Cerebellar cortex (tissue), 1 donor: ENCODE measurements at regions not wholly inside any gene's neighbourhood (a gene's known extent, or its start where the extent isn't known, plus 50 kb on each side); places are given as distances from the start of the nearest gene placed in this dataset.

ENCODE experiments used
- DNase-seq: peaks from one replicate; pipeline ENCODE4 v3.0.0-alpha.2; 2015; ENCODE audit warnings: low spot score

GRCh38 chr4:17109126-17109525 lies 210.7 kb upstream of the LDB2 start:
- no peak for DNase-seq

- DNase-seq, result no peak
Measured at GRCh38 chr4:17103231-17103630, 204.8 kb upstream of the LDB2 start.

- DNase-seq, result no peak
Measured at GRCh38 chr4:17098996-17099395, 200.6 kb upstream of the LDB2 start.

GRCh38 chr4:17098401-17098800 lies 200.0 kb upstream of the LDB2 start:
- DNase-seq, result no peak

- DNase-seq, result no peak
Measured at GRCh38 chr4:17097362-17097761, 198.9 kb upstream of the LDB2 start.

GRCh38 chr4:17096692-17097091 lies 198.2 kb upstream of the LDB2 start:
- no peak for DNase-seq

- no peak for DNase-seq
Measured at GRCh38 chr4:17095771-17096170, 197.3 kb upstream of the LDB2 start.

- no peak for DNase-seq
Measured at GRCh38 chr4:17094876-17095210, 196.4 kb upstream of the LDB2 start.

- no peak for DNase-seq
Measured at GRCh38 chr4:17094159-17094875, 195.9 kb upstream of the LDB2 start.

GRCh38 chr4:17093481-17093880 lies 195.0 kb upstream of the LDB2 start:
- no peak for DNase-seq

- no peak for DNase-seq
Measured at GRCh38 chr4:17092736-17093437, 194.4 kb upstream of the LDB2 start.

GRCh38 chr4:17091104-17091503 lies 192.7 kb upstream of the LDB2 start:
- no peak for DNase-seq

GRCh38 chr4:17090063-17090462 lies 191.6 kb upstream of the LDB2 start:
- DNase-seq, result no peak

GRCh38 chr4:17085416-17085815 lies 187.0 kb upstream of the LDB2 start:
- DNase-seq, result no peak

GRCh38 chr4:17082186-17082585 lies 183.7 kb upstream of the LDB2 start:
- DNase-seq, result no peak

- no peak for DNase-seq
Measured at GRCh38 chr4:17081179-17081578, 182.7 kb upstream of the LDB2 start.

- no peak for DNase-seq
Measured at GRCh38 chr4:17077105-17077504, 178.7 kb upstream of the LDB2 start.

GRCh38 chr4:17072483-17072882 lies 174.0 kb upstream of the LDB2 start:
- DNase-seq, result no peak

- DNase-seq, result no peak
Measured at GRCh38 chr4:17068891-17069290, 170.4 kb upstream of the LDB2 start.

GRCh38 chr4:17068392-17068791 lies 169.9 kb upstream of the LDB2 start:
- DNase-seq, result no peak

GRCh38 chr4:17066972-17067371 lies 168.5 kb upstream of the LDB2 start:
- no peak for DNase-seq

- no peak for DNase-seq
Measured at GRCh38 chr4:17066236-17066635, 167.8 kb upstream of the LDB2 start.

GRCh38 chr4:17065821-17066220 lies 167.4 kb upstream of the LDB2 start:
- no peak for DNase-seq

GRCh38 chr4:17064959-17065358 lies 166.5 kb upstream of the LDB2 start:
- no peak for DNase-seq
